HPDE6-E6E7 (cell line): ENCODE measurements at regions not wholly inside any gene's neighbourhood (a gene's known extent, or its start where the extent isn't known, plus 50 kb on each side); places are given as distances from the start of the nearest gene placed in this dataset.
"Not testable (repeated sequence)": the region's sequence is repeated elsewhere in the genome, so short reads cannot be mapped to it uniquely, and the experiment has no call there.

ENCODE experiments used
- DNase-seq: peaks from one replicate; pipeline ENCODE4 v3.0.0; 2011; ENCODE audit warnings: missing footprints; ENCODE audit errors: extremely low spot score

GRCh38 chr2:52558265-52558664 lies 1209.3 kb upstream of the CHAC2 start:
- DNase-seq: no peak

- DNase-seq: no peak
Measured at GRCh38 chr2:52542297-52542696, 1225.3 kb upstream of the CHAC2 start.

DNA sequence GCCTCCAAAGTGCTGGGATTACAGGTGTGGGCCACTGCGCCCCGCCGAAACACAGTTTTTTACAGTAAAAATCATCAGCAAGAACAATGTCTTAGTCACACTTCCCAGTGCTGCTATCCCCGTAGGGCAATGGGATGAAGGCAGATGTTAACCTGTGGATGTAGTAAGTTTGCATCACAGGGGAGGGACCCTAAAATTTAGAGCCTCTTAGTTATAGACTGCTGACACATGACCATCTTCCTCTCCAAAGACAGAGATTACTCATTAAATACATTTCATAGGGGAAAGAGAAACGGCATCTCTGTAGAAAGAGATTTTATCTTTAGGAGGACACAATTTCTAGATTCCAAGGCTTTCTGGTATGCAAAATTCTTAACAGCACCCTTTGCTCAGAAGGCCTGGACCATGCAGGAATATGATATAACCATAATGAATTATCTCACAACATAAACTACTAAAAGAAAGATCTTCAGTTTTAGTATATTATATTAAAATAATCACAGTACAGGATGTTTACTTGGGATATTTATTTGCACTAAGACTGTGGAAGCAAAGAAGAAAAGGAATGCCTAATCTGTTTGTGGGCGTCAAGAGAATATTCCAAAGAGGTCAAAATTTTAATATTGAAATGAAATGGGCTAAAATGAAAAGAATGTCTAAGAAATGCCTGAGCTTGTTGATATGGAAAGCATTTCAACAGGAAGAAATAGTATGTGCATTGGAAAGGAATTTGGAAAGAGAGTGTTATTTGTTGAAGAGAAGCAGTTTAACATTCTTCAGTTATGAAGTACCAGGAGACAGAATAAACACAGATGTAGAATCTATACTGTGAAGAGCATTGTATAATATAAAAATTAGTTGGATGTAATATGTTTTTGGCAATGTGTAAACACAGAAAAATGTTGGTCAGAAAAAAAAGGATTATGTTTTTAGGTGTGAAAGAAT lies 1228.3 kb upstream of the CHAC2 start:
- DNase-seq: no peak

GRCh38 chr2:52537588-52537987 lies 1230.0 kb upstream of the CHAC2 start:
- DNase-seq: no peak

- DNase-seq: peak; percentile 38
Measured at GRCh38 chr2:52536929-52537460, 1230.6 kb upstream of the CHAC2 start.

DNA sequence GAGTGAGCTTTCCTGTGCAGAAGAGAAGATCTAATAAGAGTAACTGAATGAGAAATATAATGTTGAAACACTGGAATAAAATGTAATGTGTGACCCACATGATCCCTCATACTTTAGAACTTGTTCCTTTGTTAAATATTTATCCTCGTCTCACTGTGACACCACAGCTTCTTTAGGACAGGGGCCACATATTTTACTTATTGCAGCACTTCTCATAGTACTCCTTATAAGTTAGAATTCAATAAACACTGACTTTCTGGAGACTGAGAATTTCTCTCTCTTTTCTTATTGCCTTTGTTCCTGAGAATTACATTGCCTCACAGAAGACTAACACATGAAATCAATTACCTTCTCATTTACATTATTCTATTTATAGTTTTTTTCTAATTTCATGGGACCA lies 1234.6 kb upstream of the CHAC2 start:
- DNase-seq: no peak

- DNase-seq: no peak
Measured at GRCh38 chr2:52526735-52527134, 1240.9 kb upstream of the CHAC2 start.

DNA sequence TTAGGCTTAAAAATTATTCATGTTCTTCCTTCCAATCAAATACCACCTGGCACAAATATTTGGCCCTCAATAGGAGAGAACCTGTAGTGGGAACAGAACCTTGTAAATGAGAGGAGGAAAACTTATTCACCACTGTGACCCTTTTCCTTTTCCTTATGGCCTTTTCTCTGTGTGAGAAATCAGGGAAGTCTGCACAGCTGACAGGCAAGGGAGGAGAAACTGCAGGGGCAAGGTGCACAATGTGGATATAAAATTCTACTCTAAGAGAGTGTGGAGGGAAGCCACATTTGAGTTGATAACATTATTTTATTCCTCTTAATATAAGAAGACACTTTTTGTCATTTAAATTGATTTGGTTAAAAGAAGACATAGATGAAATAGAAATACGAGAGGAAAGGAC lies 1247.0 kb upstream of the CHAC2 start:
- no peak for DNase-seq

DNA sequence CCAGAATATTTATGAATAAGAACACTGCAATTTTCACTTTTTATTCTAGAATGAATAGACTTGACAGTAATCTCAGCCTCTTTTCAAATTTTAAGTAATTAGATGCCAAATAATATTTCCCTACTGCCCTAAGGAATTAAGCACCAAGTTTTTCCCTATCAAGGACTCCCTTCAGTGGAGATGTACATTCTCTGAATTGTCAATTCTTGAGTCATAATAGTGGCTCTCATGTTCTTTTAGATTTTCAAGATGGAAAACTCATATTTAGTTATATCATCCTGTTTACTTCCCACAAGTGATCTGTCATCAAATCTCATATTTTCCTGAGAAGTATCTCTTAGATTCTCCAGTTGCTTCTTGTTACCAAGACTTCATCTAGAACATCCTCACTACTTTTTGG lies 1248.9 kb upstream of the CHAC2 start:
- DNase-seq: no peak

- no peak for DNase-seq
Measured at GRCh38 chr2:52512760-52513159, 1254.8 kb upstream of the CHAC2 start.

- DNase-seq: no peak
Measured at GRCh38 chr2:52510432-52510831, 1257.2 kb upstream of the CHAC2 start.

GRCh38 chr2:52502476-52502860 lies 1265.1 kb upstream of the CHAC2 start:
- DNase-seq: no peak

- DNase-seq: no peak
Measured at GRCh38 chr2:52501715-52502475, 1265.7 kb upstream of the CHAC2 start.

- no peak for DNase-seq
Measured at GRCh38 chr2:52500561-52500960, 1267.0 kb upstream of the CHAC2 start.

DNA sequence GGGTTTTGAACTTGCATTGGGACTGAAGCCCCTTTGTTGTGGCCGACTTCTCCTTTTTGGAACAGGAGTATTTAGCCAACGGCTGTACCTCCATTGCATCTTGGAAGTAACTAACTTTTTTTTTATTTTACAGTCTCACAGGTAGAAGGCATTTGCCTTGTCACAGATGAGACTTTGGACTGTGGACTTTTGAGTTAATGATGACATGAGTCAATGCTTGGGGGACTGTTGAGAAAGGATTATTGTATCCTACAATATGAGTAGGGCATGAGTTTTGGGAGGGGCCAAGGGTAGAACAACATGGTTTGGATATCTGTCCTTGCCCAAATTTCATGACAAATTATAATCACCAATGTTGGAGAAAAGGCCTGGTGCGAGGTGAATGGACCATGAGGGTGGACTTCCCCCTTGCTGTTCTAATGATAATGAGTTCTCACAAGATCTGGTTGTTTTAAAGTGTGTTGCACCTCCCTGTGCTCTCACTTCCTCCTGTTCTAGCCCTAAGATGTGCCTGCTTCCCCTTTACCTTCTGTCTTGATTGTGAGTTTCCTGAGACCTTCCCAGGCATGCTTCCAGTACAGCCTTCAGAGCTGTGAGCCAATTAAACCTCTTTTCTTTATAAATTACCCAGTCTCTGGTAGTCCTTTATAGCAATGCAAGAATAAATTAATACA lies 1269.4 kb upstream of the CHAC2 start:
- DNase-seq: no peak

- no peak for DNase-seq
Measured at GRCh38 chr2:52495816-52496215, 1271.8 kb upstream of the CHAC2 start.

DNA sequence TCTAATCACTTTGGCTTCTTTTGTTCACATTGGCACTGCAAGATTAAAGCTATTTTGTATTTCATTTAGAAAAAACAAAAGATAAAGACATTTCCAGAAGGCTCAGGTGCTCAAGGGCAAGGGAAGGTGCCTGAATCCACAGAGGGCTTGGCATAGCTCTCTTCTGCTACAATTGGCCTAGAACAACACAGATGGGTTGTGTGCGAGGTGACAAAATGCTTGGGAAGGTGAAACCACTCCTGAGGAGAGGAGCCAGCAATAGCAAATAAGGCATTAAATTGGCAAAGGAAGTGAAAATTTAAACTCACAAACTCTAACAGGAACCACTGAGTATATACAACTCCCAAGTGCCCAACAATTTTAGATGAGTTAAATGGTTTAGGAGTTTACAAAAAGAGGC lies 1290.4 kb upstream of the CHAC2 start:
- no peak for DNase-seq

DNA sequence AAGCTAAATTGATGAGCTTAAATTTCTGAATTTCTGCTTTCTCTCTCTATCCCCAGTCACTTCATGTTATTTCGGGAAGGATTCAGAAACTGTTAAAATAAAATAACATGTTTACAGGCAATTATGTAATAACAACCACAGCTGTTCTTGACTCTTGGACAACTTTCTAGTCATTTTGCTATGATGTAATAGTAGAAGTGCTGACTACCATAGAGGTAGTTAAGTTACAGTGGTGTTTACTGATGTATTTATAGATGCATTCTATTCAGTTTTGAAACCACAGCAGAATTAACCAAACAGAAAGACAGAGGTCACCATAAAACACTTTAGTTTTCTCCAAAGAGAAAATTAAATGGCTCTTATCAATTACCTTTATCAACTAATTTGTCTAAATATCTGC lies 1292.0 kb upstream of the CHAC2 start:
- no peak for DNase-seq

DNA sequence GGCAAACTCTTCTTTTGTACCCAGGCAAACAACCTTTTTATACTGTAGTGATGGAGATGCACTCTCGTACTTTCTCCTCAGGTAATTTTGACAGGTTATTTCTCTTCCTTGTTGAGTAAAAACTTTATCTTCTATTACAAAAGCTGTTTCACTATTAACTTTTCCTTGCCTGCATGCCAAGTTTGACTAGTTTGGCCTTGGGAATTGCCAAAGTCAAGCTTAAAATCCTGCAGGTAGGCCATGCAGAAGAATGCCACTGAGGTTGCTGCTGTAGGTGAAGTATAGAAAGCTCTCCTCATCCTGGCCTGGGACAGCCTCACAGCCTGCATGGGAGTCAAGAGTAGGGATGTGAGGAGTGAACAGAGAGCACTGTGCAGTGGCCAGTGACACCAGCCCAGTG lies 1293.5 kb upstream of the CHAC2 start:
- DNase-seq: no peak

DNA sequence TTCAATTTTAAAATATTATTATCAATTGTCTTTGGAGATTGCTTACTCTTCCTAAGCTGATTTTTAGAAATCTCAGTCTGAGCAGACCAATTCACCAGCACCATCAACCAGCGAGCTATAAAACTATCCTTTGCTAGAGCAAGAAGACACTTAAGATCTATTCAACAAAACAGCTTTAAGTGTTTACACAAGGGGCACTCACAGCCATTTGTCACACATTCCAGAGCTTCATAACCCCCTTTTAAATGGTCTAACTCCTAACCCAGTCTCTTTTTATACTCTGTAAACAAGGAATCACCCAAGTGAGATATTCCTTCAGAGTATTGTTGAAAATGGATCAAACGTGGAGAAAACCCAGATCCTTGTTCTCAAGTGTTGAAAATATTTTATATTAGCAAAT lies 1294.1 kb upstream of the CHAC2 start:
- DNase-seq: no peak

DNA sequence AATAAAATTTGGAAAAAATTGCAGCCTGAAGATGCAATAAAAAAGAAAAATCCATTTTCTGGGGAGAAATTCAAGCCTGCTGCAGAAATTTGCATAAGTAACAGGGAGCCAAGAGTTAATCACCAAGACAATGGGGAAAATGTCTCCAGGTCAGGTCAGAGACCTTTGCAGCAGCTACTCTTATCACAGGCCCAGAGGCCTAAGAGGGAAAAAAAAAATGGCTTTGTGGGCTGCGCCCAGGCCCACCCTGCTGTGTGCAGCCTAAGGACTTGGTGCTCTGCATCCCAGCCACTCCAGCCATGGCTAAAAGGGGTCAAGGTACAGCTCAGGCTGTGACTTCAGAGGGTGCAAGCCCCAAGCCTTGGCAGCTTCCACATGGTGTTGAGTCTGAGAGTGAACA lies 1297.1 kb upstream of the CHAC2 start:
- not testable (repeated sequence) for DNase-seq

DNA sequence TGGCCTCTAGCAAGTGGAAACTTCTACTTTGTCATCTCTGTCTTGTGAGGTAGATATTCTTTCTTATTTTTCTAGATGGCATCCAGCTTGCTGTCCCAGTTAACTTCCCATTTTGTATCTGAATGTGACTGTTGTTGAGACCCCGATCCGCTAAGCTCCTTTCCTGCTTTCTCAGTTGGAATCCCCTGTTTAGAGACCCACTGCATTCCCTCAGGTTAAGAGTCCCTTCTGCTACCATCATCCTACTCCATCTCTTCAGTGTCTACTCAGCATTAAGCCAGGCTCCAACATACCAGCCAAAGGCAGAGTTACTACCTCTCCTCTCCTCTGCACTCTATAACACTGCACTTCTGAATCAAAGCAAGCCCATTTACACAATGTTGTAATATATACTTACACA lies 1300.4 kb upstream of the CHAC2 start:
- no peak for DNase-seq
